ENCODE measurements at regions not wholly inside any gene's neighbourhood (a gene's known extent, or its start where the extent isn't known, plus 50 kb on each side); places are given as distances from the start of the nearest gene placed in this dataset.

DNA sequence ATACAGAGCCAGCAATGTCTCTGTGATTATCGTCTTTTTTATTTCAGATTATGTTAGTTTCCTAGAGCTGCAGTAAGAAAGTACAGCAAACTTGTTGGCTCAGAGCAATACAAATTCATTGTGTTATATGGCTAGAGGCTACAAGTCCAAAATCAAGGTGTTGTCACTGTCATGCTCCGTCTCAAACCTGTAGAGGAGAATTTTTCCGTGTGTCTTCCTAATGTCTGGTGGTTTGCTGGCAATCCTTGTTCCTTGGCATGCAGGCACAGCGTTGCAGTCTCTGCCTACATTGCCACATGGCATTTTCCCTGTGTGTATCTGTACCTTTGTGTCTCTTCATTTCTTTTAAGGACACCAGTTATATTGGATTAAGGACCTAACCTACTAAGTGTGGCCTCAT lies 244.4 kb downstream of the LRRIQ3 start:
- TF ChIP-seq, protein P1, sequence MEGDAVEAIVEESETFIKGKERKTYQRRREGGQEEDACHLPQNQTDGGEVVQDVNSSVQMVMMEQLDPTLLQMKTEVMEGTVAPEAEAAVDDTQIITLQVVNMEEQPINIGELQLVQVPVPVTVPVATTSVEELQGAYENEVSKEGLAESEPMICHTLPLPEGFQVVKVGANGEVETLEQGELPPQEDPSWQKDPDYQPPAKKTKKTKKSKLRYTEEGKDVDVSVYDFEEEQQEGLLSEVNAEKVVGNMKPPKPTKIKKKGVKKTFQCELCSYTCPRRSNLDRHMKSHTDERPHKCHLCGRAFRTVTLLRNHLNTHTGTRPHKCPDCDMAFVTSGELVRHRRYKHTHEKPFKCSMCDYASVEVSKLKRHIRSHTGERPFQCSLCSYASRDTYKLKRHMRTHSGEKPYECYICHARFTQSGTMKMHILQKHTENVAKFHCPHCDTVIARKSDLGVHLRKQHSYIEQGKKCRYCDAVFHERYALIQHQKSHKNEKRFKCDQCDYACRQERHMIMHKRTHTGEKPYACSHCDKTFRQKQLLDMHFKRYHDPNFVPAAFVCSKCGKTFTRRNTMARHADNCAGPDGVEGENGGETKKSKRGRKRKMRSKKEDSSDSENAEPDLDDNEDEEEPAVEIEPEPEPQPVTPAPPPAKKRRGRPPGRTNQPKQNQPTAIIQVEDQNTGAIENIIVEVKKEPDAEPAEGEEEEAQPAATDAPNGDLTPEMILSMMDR (IDR thresholded peaks at IDR 0.05; ENCODE audit: borderline replicate concordance, insufficient read depth, low read depth, low read length): no peak
- H3K4me3 ChIP-seq (ENCODE audit: low read depth, low read length): no peak overlapping the region

GRCh38 chr1:73953186-73953585 lies 244.8 kb downstream of the LRRIQ3 start:
- TF ChIP-seq, protein P1 (IDR thresholded peaks at IDR 0.05; ENCODE audit: borderline replicate concordance, insufficient read depth, low read depth, low read length): no peak
- H3K4me3 ChIP-seq (ENCODE audit: low read depth, low read length): no peak overlapping the region

DNA sequence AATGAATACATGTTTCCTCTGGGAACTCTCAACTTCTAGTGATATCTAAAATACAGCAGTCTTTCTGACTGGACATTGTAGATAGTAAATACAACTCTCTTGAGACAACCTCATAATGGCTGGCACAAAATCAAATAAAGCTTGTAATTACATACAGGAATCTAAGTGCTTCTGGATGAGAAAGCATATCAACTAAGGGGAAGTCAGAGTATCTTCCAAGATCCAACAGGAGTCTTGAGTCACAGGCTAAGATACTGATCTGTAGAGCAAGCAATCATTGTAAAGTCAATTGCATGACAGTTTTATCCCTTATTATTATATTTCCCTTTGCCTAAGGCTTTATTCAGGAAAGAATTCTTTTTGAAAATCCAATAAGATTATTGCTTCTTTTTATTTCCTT lies 249.9 kb downstream of the LRRIQ3 start:
- no peak overlapping the region for H3K4me3 ChIP-seq (ENCODE audit: low read depth, low read length)
- TF ChIP-seq, protein P1 (IDR thresholded peaks at IDR 0.05; ENCODE audit: borderline replicate concordance, insufficient read depth, low read depth, low read length): no peak

DNA sequence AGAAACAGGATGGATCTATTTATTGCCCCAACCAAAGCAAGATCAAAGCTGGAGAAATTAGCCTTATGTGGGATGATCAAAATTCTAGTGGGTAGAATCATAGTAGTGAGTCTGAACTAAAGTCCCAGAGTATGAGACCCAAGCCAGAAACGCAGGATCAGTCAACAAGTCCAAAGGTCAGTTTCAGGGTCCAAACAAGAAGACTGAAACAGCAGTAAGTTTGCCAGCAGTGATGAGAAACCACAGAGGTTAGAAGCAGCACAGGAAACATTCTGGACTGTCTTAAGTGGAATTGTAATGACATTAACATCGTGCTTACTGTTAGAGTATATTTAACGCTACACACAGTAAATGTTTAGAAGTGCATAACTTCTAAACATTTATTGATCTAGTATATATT lies 251.0 kb downstream of the LRRIQ3 start:
- TF ChIP-seq, protein P1 (IDR thresholded peaks at IDR 0.05; ENCODE audit: borderline replicate concordance, insufficient read depth, low read depth, low read length): no peak
- H3K4me3 ChIP-seq (ENCODE audit: low read depth, low read length): no peak overlapping the region

DNA sequence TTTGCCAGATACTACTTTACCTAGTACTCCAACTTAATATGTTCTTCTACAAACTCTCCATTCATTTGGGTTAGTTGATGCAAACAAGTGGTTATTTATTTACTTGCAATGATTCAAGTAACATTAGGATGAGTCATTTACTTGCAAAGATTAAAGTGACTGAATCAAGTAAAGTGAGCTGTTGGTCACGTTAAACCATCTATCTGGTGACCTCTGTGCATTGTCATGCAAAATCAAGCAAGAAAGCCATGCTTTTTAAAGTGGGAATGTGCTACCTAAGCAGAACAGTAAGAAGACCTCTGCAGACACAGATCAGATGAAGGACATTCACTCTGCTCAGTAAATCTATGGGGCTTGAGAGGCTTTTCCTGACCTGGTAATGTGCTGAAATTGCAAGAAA lies 254.7 kb downstream of the LRRIQ3 start:
- no peak overlapping the region for H3K4me3 ChIP-seq (ENCODE audit: low read depth, low read length)
- TF ChIP-seq, protein P1 (IDR thresholded peaks at IDR 0.05; ENCODE audit: borderline replicate concordance, insufficient read depth, low read depth, low read length): no peak

GRCh38 chr1:73930293-73930692 lies 267.7 kb downstream of the LRRIQ3 start:
- no peak overlapping the region for H3K4me3 ChIP-seq (ENCODE audit: low read depth, low read length)
- TF ChIP-seq, protein P1 (IDR thresholded peaks at IDR 0.05; ENCODE audit: borderline replicate concordance, insufficient read depth, low read depth, low read length): no peak

- no peak overlapping the region for H3K4me3 ChIP-seq (ENCODE audit: low read depth, low read length)
- TF ChIP-seq, protein P1 (IDR thresholded peaks at IDR 0.05; ENCODE audit: borderline replicate concordance, insufficient read depth, low read depth, low read length): no peak
Observed at GRCh38 chr1:73914951-73915350, 283.0 kb downstream of the LRRIQ3 start.

Measured in GM12875 (cell line).